B cell (primary cell): ENCODE measurements at regions not wholly inside any gene's neighbourhood (a gene's known extent, or its start where the extent isn't known, plus 50 kb on each side); places are given as distances from the start of the nearest gene placed in this dataset.
"Not testable (repeated sequence)": the region's sequence is repeated elsewhere in the genome, so short reads cannot be mapped to it uniquely, and the experiment has no call there.

Experiments used
- ATAC-seq: fragments of 200-7000 bp; cut with Tn5 transposase; one replicate; pipeline ENCODE4 v1.10.0; 2021; ENCODE audit warnings: low read depth, mild to moderate bottlenecking, moderate number of reproducible peaks, moderate library complexity
- CTCF ChIA-PET: fragments of 350-600 bp; sonication (Branson Sonifier 250); formaldehyde crosslinking; loops from one replicate; lab custom pipeline; 2021; ENCODE audit warnings: antibody characterized with exemption, inconsistent platforms; lab: Charles Lee
- POLR2A ChIA-PET: fragments of 350-600 bp; sonication (Branson Sonifier 250); formaldehyde crosslinking; loops from one replicate; lab custom pipeline; 2021; ENCODE audit warnings: antibody characterized with exemption; lab: Charles Lee
- DNase-seq: peaks from one replicate; pipeline ENCODE4 v3.0.0; 2013
- H2AFZ ChIP-seq: 2 replicates; pipeline ENCODE4 v1.6.1; 2012; ENCODE audit warnings: mild to moderate bottlenecking, low read depth, low read length; ENCODE audit not compliant: insufficient read depth, poor library complexity, severe bottlenecking
- H3K27ac ChIP-seq, 2 donors: 1 replicate in 1 of 2; 2 replicates in 1 of 2; pipeline ENCODE4 v1.5.1; 2012 to 2013; ENCODE audit warnings: low read length in 2 of 2, mild to moderate bottlenecking in 2 of 2, moderate library complexity in 1 of 2
- H3K27me3 ChIP-seq, 4 experiments: fragments of 200-600 bp in 1 of 4; sonication (generic) in 1 of 4; replicated peaks in 1 of 4; 1 replicate in 2 of 4; 2 replicates in 2 of 4; pipeline versions ENCODE4 v1.6.1 to v1.7.0; 2013 to 2016; ENCODE audit warnings: low read length in 3 of 4, mild to moderate bottlenecking in 2 of 4, mixed read lengths in 1 of 4, moderate library complexity in 1 of 4; ENCODE audit not compliant: insufficient read depth in 4 of 4, control insufficient read depth in 3 of 4; ENCODE audit errors: control extremely low read depth in 1 of 4
- H3K36me3 ChIP-seq, 2 experiments: replicated peaks in 1 of 2; 1 replicate in 1 of 2; 2 replicates in 1 of 2; pipeline versions ENCODE4 v1.6.1 to v1.7.1; 2013; ENCODE audit warnings: low read length in 1 of 2; ENCODE audit not compliant: insufficient read depth in 2 of 2, control insufficient read depth in 1 of 2; ENCODE audit errors: control extremely low read depth in 1 of 2, extremely low read depth in 1 of 2
- H3K4me1 ChIP-seq, 2 donors: fragments of 200-600 bp in 1 of 2; sonication (generic) in 1 of 2; 1 replicate in 1 of 2; 2 replicates in 1 of 2; pipeline versions ENCODE4 v1.5.1 to v1.6.1; 2013 to 2017; ENCODE audit warnings: low read length in 2 of 2; ENCODE audit not compliant: control insufficient read depth in 2 of 2, insufficient read depth in 2 of 2
- H3K4me2 ChIP-seq: replicated peaks from 2 replicates; pipeline ENCODE3; 2012; ENCODE audit warnings: mild to moderate bottlenecking, low read depth, low read length; ENCODE audit not compliant: poor library complexity, severe bottlenecking
- H3K4me3 ChIP-seq, 5 experiments: fragments of 200-600 bp in 1 of 5; sonication (generic) in 1 of 5; 1 replicate in 3 of 5; 2 replicates in 2 of 5; pipeline versions ENCODE4 v1.5.1 to v1.7.0; 2011 to 2016; ENCODE audit warnings: low read length in 4 of 5, mild to moderate bottlenecking in 4 of 5, low read depth in 2 of 5, control low read depth in 1 of 5, moderate library complexity in 1 of 5; ENCODE audit not compliant: insufficient read depth in 1 of 5; ENCODE audit errors: control extremely low read depth in 1 of 5, extremely low read depth in 1 of 5
- H3K79me2 ChIP-seq: fragments of 200-600 bp; sonication (generic); one replicate; pipeline ENCODE4 v1.6.0; 2016; ENCODE audit warnings: low read length; ENCODE audit not compliant: control insufficient read depth, insufficient read depth
- H3K9ac ChIP-seq: fragments of 200-600 bp; sonication (generic); 2 replicates; pipeline ENCODE4 v1.6.1; 2017; ENCODE audit warnings: mild to moderate bottlenecking, low read length, moderate library complexity
- H3K9me3 ChIP-seq, 3 donors: one replicate each; pipeline versions ENCODE4 v1.6.1 to v1.7.1; 2013; ENCODE audit warnings: low read length in 2 of 3; ENCODE audit not compliant: control insufficient read depth in 2 of 3, insufficient read depth in 1 of 3; ENCODE audit errors: control extremely low read depth in 1 of 3
- H4K20me1 ChIP-seq: 2 replicates; pipeline ENCODE4 v1.6.0; 2012; ENCODE audit warnings: mild to moderate bottlenecking, low read length; ENCODE audit not compliant: insufficient read depth, control insufficient read depth, poor library complexity, severe bottlenecking
- H3K27ac Mint-ChIP-seq: one replicate; pipeline ENCODE4 v1.8.0; 2021; ENCODE audit warnings: mixed read lengths
- H3K27me3 Mint-ChIP-seq: one replicate; pipeline ENCODE4 v1.8.0; 2021; ENCODE audit warnings: mixed read lengths
- H3K4me1 Mint-ChIP-seq: one replicate; pipeline ENCODE4 v1.8.0; 2021; ENCODE audit warnings: mixed read lengths
- H3K4me3 Mint-ChIP-seq: one replicate; pipeline ENCODE4 v1.8.0; 2021; ENCODE audit warnings: mixed read lengths
- H3K9me3 Mint-ChIP-seq: one replicate; pipeline ENCODE4 v1.8.0; 2022; ENCODE audit warnings: mixed read lengths; ENCODE audit not compliant: insufficient read depth
- CTCF ChIP-seq: fragments of 200-600 bp; IDR thresholded peaks from one replicate; pipeline ENCODE4 v1.8.0; 2022; ENCODE audit warnings: antibody characterized with exemption, mild to moderate bottlenecking
- EZH2 ChIP-seq: IDR thresholded peaks from 2 replicates; pipeline ENCODE4 v1.6.1; 2012; ENCODE audit warnings: borderline replicate concordance, low read depth, mild to moderate bottlenecking, moderate library complexity, low read length; ENCODE audit not compliant: insufficient read depth, poor library complexity, severe bottlenecking
- WGBS: methylation state at CpG from one replicate; pipeline ENCODE4 v1.1.5; 2013; ENCODE audit warnings: missing lambda C conversion rate; ENCODE audit not compliant: insufficient coverage; 5-methylcytosine and 5-hydroxymethylcytosine counted together
- intact Hi-C: fragments of 100-400 bp; cut with micrococcal nuclease; formaldehyde crosslinking; loops from one replicate; pipeline ENCODE4 v1.10.0; 2022

- H3K4me3 ChIP-seq = no peak overlapping the region
- Mint-ChIP-seq H3K27ac (no peak overlapping the region), H3K4me1 (no peaks in the 10 kb centered on the region), H3K4me3 (no peak overlapping the region), H3K27me3 (no peaks in the 10 kb centered on the region), H3K9me3 (peaks cover 7% of the 10 kb centered on the region)
- H3K4me1 ChIP-seq = no peaks in the 10 kb centered on the region
- ChIA-PET CTCF (no interaction called here), POLR2A (no interaction called here)
- DNase-seq (no peak), ATAC-seq (no peak)
- H4K20me1 ChIP-seq = no peaks in the 10 kb centered on the region
- TF ChIP-seq EZH2 = no peak
- no peak for TF ChIP-seq CTCF
- intact Hi-C loops = no loop called here
- peaks cover 0 to 4% (median 0%) of the 10 kb centered on the region in 3 donors for H3K9me3 ChIP-seq
- no peak overlapping the region for H2AFZ ChIP-seq
- H3K9ac ChIP-seq = no peak overlapping the region
- H3K79me2 ChIP-seq = no peaks in the 10 kb centered on the region
- no peak overlapping the region for H3K27ac ChIP-seq
- WGBS = 93% methylated on average over 2 of the region's 3 CpGs
- H3K4me2 ChIP-seq = no peak overlapping the region
- H3K36me3 ChIP-seq = no peaks in the 10 kb centered on the region
- H3K27me3 ChIP-seq = no peaks in the 10 kb centered on the region
These were observed 260.6 kb downstream of the TPBG start for GRCh38 chr6:82624251-82624650.

- intact Hi-C loops, H3K79me2 ChIP-seq, DNase-seq, H3K4me3 ChIP-seq, H3K4me1 Mint-ChIP-seq, H3K4me3 Mint-ChIP-seq, H3K9ac ChIP-seq, H3K27me3 Mint-ChIP-seq, ATAC-seq, H3K27ac Mint-ChIP-seq, H3K36me3 ChIP-seq, CTCF ChIA-PET, POLR2A ChIA-PET, H3K9me3 ChIP-seq, H3K9me3 Mint-ChIP-seq, H3K4me1 ChIP-seq, H3K4me2 ChIP-seq, H4K20me1 ChIP-seq, H3K27ac ChIP-seq, H2AFZ ChIP-seq, H3K27me3 ChIP-seq: not testable (repeated sequence)
- WGBS = no CpG with 5 or more reads among the region's 2 CpGs
These were observed 263.3 kb downstream of the TPBG start for GRCh38 chr6:82626946-82627345.
